SK-N-SH treated with all-trans-retinoic acid at 6 μM for 48 hours (cell line): ENCODE measurements at regions not wholly inside any gene's neighbourhood (a gene's known extent, or its start where the extent isn't known, plus 50 kb on each side); places are given as distances from the start of the nearest gene placed in this dataset.

Experiments
- ATAC-seq: fragments of 200-7000 bp; cut with Tn5 transposase; 3 replicates; pipeline ENCODE4 v1.9.1; 2020; ENCODE audit warnings: mild to moderate bottlenecking, moderate library complexity
- ARNTL ChIP-seq: fragments of 450-650 bp; formaldehyde crosslinking; IDR thresholded peaks from 2 replicates; pipeline ENCODE4 v1.5.0; 2020; ENCODE audit warnings: low read depth, mild to moderate bottlenecking, moderate library complexity, borderline replicate concordance
- BACH2 ChIP-seq: fragments of 250-450 bp; sonication (Bioruptor Pico); IDR thresholded peaks from 2 replicates; pipeline ENCODE4 v1.9.0; 2021; ENCODE audit warnings: mild to moderate bottlenecking, borderline replicate concordance
- CSRNP3 ChIP-seq: fragments of 250-450 bp; sonication (Bioruptor Pico); IDR thresholded peaks from 2 replicates; pipeline ENCODE4 v1.5.1; 2021; ENCODE audit warnings: mild to moderate bottlenecking, moderate library complexity
- ESRRG ChIP-seq: fragments of 250-450 bp; sonication (Bioruptor Pico); IDR thresholded peaks from 2 replicates; pipeline ENCODE4 v1.6.1; 2021; ENCODE audit warnings: mild to moderate bottlenecking
- ISL1 ChIP-seq: fragments of 250-450 bp; sonication (Bioruptor Pico); IDR thresholded peaks from 2 replicates; pipeline ENCODE4 v2.1.2; 2022; ENCODE audit warnings: mild to moderate bottlenecking, moderate library complexity
- OSR1 ChIP-seq: fragments of 250-450 bp; sonication (Bioruptor Pico); IDR thresholded peaks from 2 replicates; pipeline ENCODE4 v1.8.0; 2022; ENCODE audit warnings: moderate library complexity, mild to moderate bottlenecking, inconsistent platforms
- PATZ1 ChIP-seq: fragments of 250-450 bp; sonication (Bioruptor Pico); IDR thresholded peaks from 2 replicates; pipeline ENCODE4 v1.8.0; 2020; ENCODE audit warnings: mild to moderate bottlenecking, moderate library complexity, borderline replicate concordance
- POU6F1 ChIP-seq: fragments of 250-450 bp; sonication (Bioruptor Pico); IDR thresholded peaks from 2 replicates; pipeline ENCODE4 v1.8.0; 2021; ENCODE audit warnings: low read depth, mild to moderate bottlenecking, moderate library complexity, borderline replicate concordance
- PPARA ChIP-seq: fragments of 250-450 bp; sonication (Bioruptor Pico); IDR thresholded peaks from 2 replicates; pipeline ENCODE4 v1.5.0; 2020; ENCODE audit warnings: mild to moderate bottlenecking, borderline replicate concordance
- RARB ChIP-seq: fragments of 250-450 bp; sonication (Bioruptor Pico); IDR thresholded peaks from 2 replicates; pipeline ENCODE4 v1.8.0; 2021; ENCODE audit warnings: mild to moderate bottlenecking, moderate library complexity
- SNAI2 ChIP-seq: fragments of 250-450 bp; sonication (Bioruptor Pico); IDR thresholded peaks from 2 replicates; pipeline ENCODE4 v1.5.0; 2020; ENCODE audit warnings: mild to moderate bottlenecking, moderate library complexity
- TCF4 ChIP-seq: fragments of 250-450 bp; sonication (Bioruptor Pico); IDR thresholded peaks from 2 replicates; pipeline ENCODE4 v1.8.0; 2021; ENCODE audit warnings: mild to moderate bottlenecking, moderate library complexity, borderline replicate concordance
- TOX ChIP-seq: fragments of 250-450 bp; sonication (Bioruptor Pico); IDR thresholded peaks from 2 replicates; pipeline ENCODE4 v1.8.0; 2021; ENCODE audit warnings: mild to moderate bottlenecking, moderate library complexity, borderline replicate concordance
- TSHZ2 ChIP-seq: fragments of 250-450 bp; sonication (Bioruptor Pico); IDR thresholded peaks from 2 replicates; pipeline ENCODE4 v1.5.0; 2020; ENCODE audit warnings: mild to moderate bottlenecking, moderate library complexity
- ZC3H10 ChIP-seq: fragments of 250-450 bp; sonication (Bioruptor Pico); IDR thresholded peaks from 2 replicates; pipeline ENCODE4 v1.5.1; 2021; ENCODE audit warnings: mild to moderate bottlenecking, moderate library complexity
- ZFP30 ChIP-seq: fragments of 450-650 bp; formaldehyde crosslinking; IDR thresholded peaks from 2 replicates; pipeline ENCODE4 v1.5.0; 2022; ENCODE audit warnings: mild to moderate bottlenecking, moderate library complexity
- ZNF565 ChIP-seq: fragments of 450-650 bp; formaldehyde crosslinking; conservative IDR thresholded peaks from 2 replicates; pipeline ENCODE4 v1.5.0; 2020; ENCODE audit warnings: low read depth, mild to moderate bottlenecking, moderate library complexity
- ZNF70 ChIP-seq: fragments of 450-650 bp; formaldehyde crosslinking; IDR thresholded peaks from 2 replicates; pipeline ENCODE4 v1.5.0; 2020; ENCODE audit warnings: mild to moderate bottlenecking, moderate library complexity
- ZNF8 ChIP-seq: fragments of 450-650 bp; formaldehyde crosslinking; IDR thresholded peaks from 2 replicates; pipeline ENCODE4 v1.5.0; 2020; ENCODE audit warnings: mild to moderate bottlenecking, moderate library complexity

GRCh38 chr15:68871507-68871906, 50.8 kb upstream of the ANP32A start:
- TF ChIP-seq RARB (CRISPR knock-in tag) = no peak
- TF ChIP-seq ZNF8 = peak; percentile 57; the same call in 1 of the 2 replicates
- TF ChIP-seq CSRNP3 (CRISPR knock-in tag) = no peak
- no peak for TF ChIP-seq ZFP30 (CRISPR knock-in tag)
- no peak for TF ChIP-seq PATZ1
- no peak for TF ChIP-seq SNAI2 (CRISPR knock-in tag)
- no peak for ATAC-seq

GRCh38 chr15:68874788-68875187, 54.1 kb upstream of the ANP32A start:
- ATAC-seq = no peak
- no peak for TF ChIP-seq PATZ1
- TF ChIP-seq SNAI2 (CRISPR knock-in tag) = no peak
- no peak for TF ChIP-seq PPARA
- no peak for TF ChIP-seq ISL1 (CRISPR knock-in tag)
- no peak for TF ChIP-seq ZFP30 (CRISPR knock-in tag)
- no peak for TF ChIP-seq ESRRG (CRISPR knock-in tag)
- TF ChIP-seq TOX (CRISPR knock-in tag) = no peak
- TF ChIP-seq POU6F1 = no peak
- TF ChIP-seq ZNF8 = no peak
- no peak for TF ChIP-seq BACH2 (CRISPR knock-in tag)
- no peak for TF ChIP-seq ARNTL (CRISPR knock-in tag)
- TF ChIP-seq TCF4 = no peak
- TF ChIP-seq ZNF565 = no peak

GRCh38 chr15:68875377-68876116, 54.8 kb upstream of the SPESP1 start:
- TF ChIP-seq TSHZ2 (no peak), ZFP30 (CRISPR knock-in tag) (no peak), ZNF70 (CRISPR knock-in tag) (no peak), TOX (CRISPR knock-in tag) (no peak), ZC3H10 (CRISPR knock-in tag) (no peak), OSR1 (CRISPR knock-in tag) (no peak), ESRRG (CRISPR knock-in tag) (no peak), ARNTL (CRISPR knock-in tag) (no peak), POU6F1 (no peak), BACH2 (CRISPR knock-in tag) (no peak)
- peak; percentile 99 for ATAC-seq
